ENCODE measurements at regions not wholly inside any gene's neighbourhood (a gene's known extent, or its start where the extent isn't known, plus 50 kb on each side); places are given as distances from the start of the nearest gene placed in this dataset.

DNA sequence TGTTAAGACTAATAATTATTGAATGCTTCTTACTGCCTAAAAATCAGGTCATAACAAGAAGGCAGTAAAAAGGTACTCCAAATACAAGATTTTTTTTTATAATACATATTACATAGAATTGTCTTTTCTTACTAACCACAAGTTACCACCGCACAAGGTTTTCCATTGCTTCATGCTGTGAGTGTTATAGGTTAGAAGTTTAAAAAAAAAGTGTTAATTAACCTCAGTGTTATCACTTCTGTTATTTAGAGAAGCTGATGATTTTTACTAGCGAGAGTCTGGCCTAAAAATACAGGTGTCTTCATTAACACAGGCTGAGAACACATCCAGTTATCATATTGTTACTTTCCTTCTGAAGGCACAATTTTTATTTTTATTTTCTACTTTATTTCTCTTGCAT is 1281.9 kb upstream of the CELF2 start:
- no peak for DNase-seq

DNA sequence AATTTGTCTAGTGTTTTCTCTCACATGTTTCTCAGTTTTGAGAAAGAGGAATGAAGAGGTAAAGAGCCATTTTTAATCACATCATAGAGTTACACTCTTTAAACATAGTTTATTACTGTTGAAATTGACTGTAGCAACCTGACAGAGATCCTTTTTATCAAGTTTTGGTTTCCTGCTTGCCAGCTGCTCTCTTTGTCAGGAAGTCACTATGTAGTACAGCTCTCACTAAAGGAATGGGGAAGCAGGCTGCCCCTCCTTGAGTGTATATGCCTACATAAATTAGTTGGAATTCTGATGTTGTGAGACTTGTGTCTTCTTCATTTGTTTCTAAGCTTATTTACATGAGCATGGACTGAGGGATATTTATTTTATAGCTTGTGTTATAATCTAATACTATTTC is 1274.0 kb upstream of the CELF2 start:
- DNase-seq = no peak

GRCh38 chr10:9745158-9745557 is 1272.5 kb upstream of the CELF2 start:
- DNase-seq = no peak

DNA sequence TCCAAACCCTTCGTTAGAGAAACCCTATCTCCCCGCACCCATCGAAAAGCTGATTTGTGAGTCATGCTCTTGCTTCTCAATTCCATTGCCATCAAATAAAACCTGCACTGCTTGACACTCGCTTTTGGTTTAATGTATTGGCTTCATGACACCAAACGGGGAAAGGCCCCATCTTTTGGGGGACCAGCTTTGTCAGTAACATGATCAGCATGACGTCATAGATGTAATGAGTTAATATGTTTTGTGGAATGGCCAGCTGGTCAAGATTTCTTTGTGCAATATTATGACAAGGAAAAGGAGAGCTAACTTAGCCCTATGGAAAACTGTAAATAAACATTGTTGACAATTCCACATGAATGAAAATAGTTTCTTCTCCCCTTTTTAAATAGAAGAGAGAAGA is 1260.5 kb upstream of the CELF2 start:
- no peak for DNase-seq

GRCh38 chr10:9759596-9759995 is 1258.1 kb upstream of the CELF2 start:
- no peak for DNase-seq

DNA sequence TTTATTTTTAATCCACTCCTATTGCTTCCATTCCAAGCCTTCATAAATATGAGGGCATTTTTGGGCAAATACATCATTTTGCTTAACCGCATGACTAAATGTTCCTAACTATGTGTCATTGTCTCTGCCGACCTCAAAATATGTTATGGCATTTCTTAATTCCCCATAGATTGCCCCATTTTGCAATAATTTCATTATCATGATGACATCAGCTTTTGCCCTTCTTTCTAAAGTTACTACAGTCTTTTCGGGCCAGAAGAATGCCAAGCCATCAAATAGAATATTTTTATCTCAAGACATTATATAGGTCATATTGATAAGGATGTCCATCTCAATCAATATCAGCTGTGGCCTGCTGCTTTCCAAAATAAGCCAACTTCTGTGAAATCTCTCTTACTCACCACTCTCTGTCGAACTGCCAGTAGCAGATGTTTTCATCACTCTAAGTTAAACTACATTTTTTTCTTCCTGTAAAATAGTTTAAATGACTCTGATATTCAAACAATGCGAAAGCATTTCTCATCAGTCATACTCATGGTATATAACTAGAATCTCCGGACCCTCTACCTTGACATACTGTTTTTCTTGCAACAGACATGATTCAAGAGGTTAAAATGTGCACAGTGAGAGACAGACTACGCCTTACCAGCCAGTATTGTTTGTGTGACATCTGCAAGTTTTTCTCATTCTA is 1254.6 kb upstream of the CELF2 start:
- no peak for DNase-seq

- DNase-seq = no peak
Measured at GRCh38 chr10:9766762-9767161, 1250.9 kb upstream of the CELF2 start.

- no peak for DNase-seq
Measured at GRCh38 chr10:9781666-9782065, 1236.0 kb upstream of the CELF2 start.

GRCh38 chr10:9786101-9786500 is 1231.6 kb upstream of the CELF2 start:
- no peak for DNase-seq

DNA sequence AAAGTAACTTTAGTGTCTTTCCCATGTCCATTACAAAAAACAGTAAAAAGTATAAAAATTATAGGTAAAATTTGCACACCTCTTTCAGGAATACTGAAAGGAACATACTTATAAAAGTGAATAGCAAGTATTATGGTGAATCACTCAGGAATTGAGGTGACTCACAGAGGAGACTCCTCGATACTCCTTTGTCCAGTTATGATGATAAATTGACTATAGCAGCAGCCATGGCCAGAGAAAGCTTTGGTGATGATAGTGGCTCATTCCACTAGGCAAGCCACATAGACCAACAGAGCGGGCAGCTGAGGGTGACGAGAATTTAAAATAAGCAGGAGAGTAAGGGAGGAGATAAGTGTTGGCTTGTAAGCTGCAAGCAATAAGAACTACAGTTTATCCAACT is 1231.1 kb upstream of the CELF2 start:
- DNase-seq = no peak

DNA sequence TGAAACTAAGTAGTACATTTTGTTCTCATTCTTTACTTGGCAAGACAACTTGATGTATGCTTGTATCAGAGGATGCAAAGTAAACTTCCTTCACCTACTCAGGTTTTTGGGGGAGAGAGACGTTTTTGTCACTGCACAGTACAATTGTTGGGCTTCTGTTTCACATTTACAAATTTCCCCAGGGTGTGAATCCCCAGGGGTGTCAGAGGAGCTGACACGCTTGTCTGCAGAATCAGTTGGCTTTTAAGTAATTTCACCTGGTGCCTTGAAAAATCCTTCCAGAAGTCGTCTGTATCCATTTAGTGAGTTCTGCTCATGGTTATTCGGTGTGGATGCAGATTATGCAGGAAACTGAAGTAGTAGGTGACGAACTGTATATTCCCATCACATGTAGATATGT is 1227.7 kb upstream of the CELF2 start:
- DNase-seq = no peak

DNA sequence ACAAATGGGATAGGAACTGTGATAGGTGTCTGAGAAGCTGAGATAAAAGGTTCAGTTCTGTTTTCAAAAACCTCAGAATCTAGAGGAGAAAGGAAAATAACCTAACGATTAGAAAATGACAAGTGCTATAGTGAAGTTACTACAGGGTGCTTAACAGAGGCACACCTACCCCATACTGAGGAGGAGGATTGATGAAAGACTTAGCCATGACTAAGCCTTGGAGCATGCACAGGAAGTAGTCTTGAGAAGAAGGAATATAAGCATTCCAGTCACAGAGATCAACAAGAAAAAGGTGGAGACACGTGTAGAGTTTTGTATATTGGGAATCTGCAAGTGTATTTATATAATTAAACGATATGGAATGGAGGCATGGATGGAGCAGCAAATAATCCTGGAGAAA is 1225.5 kb upstream of the CELF2 start:
- no peak for DNase-seq

- no peak for DNase-seq
Measured at GRCh38 chr10:9796564-9796963, 1221.1 kb upstream of the CELF2 start.

- DNase-seq = no peak
Measured at GRCh38 chr10:9800011-9800410, 1217.7 kb upstream of the CELF2 start.

DNA sequence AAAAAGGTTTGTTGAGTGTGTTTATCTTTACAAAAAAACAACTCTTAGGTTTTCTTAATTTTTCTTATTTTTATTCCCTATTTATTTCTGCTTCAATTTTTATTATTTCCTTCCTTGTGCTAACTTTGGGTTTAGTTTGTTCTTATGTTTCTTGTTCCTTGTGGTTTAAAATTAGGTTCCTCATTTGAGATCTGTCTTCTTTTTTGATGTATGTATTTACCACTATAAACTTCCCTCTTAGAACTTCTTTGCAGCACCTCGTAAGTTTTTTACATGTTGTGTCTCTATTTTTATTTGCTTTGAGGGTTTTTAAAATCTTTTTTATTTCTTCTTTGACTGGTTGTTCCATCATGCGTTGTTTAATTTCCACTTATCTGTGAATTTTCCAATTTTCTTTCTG is 1217.1 kb upstream of the CELF2 start:
- DNase-seq = no peak

DNA sequence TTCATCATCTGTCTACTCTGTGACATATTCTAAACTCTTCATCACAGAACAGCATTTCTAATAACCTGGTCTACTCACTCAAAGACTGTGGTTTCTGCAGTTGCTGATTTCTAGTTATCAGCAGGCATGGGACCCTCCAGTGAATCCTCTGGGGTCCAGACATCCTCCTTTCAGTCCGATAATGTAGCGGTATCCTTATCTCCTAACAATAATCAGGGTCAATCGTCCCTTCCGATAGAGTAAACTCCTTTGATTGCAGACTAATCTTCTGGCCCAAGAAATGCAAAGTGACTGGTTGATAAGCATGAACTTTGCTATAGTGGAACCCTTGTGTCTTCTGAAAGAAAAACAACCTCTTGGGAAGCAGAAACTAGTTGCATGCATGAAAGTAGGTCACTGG is 1209.8 kb upstream of the CELF2 start:
- DNase-seq = no peak

DNA sequence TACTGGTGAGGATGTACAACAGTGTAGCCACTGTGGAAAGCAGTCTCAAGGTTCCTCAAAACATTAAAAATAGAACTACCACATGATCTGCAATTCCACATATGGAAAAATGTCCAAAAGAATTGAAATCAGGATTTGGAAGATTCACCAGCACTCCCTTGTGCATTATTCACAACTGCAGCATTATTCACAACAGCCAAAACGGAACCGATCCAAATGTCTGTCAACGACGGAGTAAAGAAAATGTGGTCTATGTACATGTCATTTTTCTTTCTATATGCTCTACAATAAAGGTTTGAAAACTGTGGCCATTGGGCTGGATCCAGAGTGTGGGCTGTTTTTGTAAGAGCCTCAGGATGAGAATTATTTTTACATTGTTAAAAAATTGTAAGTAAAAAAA is 1206.1 kb upstream of the CELF2 start:
- no peak for DNase-seq

DNA sequence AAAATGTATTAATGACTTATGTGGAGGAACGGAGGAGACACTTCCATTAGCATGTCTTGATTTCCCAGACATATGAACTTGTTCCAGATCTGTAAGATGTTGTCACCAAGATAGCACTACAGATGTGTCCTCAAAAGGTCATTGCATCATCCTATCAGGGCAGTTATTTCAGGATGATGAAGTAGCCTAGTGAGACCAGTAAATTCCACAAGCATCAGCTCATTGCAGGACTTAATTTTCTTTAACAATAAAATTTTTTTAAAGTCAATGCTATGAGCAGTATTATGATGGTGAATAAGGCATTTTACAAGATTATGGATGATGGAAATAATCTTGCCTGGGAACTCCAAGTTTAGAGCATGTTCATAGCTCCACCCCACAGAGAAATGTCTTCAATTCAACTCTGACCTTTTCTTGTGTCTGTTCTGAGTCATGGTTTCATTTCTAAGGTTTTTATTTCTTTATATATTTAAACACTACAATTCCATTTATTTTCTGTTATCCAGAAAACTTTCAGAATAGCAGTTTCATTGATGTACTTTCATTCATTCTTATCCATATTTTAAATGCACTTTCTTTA is 1203.3 kb upstream of the CELF2 start:
- DNase-seq = no peak

DNA sequence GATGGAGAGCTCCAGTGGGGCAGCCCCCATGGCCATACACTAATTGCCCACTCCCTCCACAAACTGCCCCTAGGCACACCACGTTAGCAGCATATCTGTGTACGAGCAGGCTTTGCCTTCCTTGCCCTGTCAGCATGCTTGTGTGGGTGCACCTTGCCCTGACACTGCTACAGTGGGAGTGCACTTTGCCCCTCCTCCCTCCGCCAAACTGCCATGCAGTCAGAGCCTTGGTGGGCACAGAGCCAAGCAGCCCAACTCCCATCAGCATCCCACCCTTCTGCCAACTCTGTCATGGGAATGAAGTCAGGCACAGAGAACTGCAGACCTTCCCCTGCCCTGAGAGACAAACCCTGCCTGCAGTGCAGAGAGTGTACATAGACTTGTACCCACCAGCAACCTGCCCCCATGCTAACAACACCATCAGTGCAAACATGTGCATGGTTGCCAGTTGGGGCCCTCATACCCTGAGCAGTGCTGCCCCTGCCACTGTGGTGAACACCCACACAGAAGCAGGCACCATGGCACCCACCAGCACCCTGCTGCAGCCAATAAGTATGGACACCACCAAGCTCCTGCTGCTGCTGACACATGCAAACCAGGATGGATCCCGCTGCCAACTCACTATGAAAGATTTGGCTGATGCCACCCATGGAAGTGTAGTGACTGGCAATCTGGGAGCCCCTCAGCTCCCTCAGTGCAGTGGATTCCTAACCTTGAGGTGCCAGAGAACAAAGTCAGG is 1197.7 kb upstream of the CELF2 start:
- no peak for DNase-seq

DNA sequence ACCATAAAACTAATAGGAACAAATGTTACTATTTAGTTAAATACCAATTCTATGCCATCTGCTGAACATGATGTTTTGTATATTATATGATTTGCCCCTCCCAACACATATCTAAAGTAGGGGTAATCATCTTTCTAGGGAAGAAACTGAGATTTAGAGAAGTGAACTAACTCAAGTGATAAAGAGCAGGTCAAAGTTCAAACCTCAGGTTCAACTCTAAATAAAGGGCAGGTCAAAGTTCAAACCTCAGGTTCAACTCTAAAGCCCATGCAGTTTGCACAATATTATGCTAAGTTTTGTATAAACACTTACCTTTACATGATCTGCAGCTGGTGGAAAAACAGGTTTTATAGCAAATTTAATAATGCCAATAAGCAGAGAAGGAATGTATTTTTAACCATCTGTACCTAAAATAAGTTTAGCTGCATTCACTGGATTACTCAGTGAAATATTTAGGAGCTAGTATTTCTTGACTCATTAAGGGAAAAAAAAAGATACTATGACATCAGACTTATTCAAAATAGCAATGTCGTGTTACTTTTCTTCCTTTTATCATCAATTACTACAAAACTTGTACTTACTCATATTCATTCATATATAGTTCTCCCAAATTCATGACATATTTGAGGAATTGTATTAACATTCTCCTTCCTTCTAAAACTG is 1194.3 kb upstream of the CELF2 start:
- no peak for DNase-seq

- no peak for DNase-seq
Measured at GRCh38 chr10:9824631-9825071, 1193.0 kb upstream of the CELF2 start.

- no peak for DNase-seq
Measured at GRCh38 chr10:9825491-9826018, 1192.1 kb upstream of the CELF2 start.

DNA sequence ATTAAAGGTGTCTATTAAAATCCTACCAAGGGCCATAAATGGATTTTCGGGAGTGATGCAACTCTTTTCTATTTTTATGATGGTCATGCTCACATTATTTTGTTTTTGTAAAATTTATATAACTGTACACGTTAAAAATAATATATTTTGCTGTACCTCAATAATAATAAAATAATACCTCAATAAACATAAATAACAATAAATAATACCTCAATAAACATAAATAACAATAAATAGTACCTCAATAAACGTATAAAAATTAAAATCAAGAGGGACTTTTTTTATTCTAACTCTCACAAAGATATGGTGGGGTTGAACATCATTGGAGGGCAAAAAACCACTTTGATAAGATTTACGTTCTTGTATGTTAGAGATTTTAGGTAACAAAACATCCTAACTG is 1189.6 kb upstream of the CELF2 start:
- no peak for DNase-seq

GRCh38 chr10:9833942-9834341 is 1183.7 kb upstream of the CELF2 start:
- peak; percentile 77 for DNase-seq

Measured in NCI-H774 (cell line).